ENCODE measurements at regions not wholly inside any gene's neighbourhood (a gene's known extent, or its start where the extent isn't known, plus 50 kb on each side); places are given as distances from the start of the nearest gene placed in this dataset.

DNA sequence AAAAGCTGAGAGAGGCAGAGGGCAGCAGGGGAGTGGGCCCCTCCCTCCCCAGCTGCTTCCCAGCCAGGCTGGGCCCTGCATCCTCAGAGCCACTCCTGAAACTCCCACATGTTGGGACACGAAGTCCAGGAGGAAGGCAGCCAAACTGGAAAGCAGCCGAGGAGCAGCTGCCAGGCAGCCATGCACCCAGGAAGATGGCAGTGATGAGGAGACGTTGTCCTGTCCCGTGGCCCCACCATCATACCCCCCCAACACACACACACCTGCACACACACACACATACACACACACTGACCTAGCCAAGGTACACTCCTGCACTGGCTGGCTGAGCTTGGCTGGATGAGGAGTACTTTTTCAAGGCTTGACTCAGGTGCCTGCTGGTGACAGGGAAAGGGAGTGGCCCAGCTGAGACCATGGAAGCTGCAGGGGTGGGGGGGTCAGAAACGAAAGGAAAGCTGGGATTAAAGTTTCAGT lies 106.0 kb downstream of the CYP26B1 start:
- TF ChIP-seq MYC (IDR thresholded peaks at IDR 0.05; ENCODE audit: insufficient read depth, insufficient read length, insufficient replicate concordance, low read length, severe bottlenecking) (no peak), CREM (IDR thresholded peaks at IDR 0.05; ENCODE audit: low read depth) (no peak), YBX1 (IDR thresholded peaks at IDR 0.05) (no peak), ETV6 (conservative IDR thresholded peaks at IDR 0.05 in 1 of 2, IDR thresholded peaks at IDR 0.05 in 1 of 2; ENCODE audit: borderline replicate concordance in 1 of 2, low read depth in 1 of 2) (no peak), SIN3A (IDR thresholded peaks at IDR 0.05; ENCODE audit: low read depth, low read length) (no peak)

All from GM12878 (cell line).